Astrocyte (in vitro differentiated cells and primary cell): ENCODE measurements at regions not wholly inside any gene's neighbourhood (a gene's known extent, or its start where the extent isn't known, plus 50 kb on each side); places are given as distances from the start of the nearest gene placed in this dataset.

Experiments used
- DNase-seq: peaks from one replicate; pipeline ENCODE4 v3.0.0-alpha.2; 2010; ENCODE audit warnings: low read depth
- FAIRE-seq: peaks from 2 replicates; lab custom pipeline; 2011; peaks lifted over from hg19 to GRCh38; lab: Jason Lieb, UNC
- H2AFZ ChIP-seq: 2 replicates; pipeline ENCODE4 v1.6.0; 2012; ENCODE audit warnings: low read depth, low read length, inconsistent platforms
- H3K27ac ChIP-seq: 2 replicates; pipeline ENCODE4 v1.5.1; 2011; ENCODE audit warnings: low read depth, low read length, inconsistent platforms
- H3K27me3 ChIP-seq: 2 replicates; pipeline ENCODE4 v1.6.0; 2011; ENCODE audit warnings: low read length, inconsistent platforms; ENCODE audit not compliant: insufficient read depth
- H3K36me3 ChIP-seq: 2 replicates; pipeline ENCODE4 v1.5.1; 2011; ENCODE audit warnings: low read length, inconsistent platforms; ENCODE audit not compliant: insufficient read depth
- H3K4me1 ChIP-seq: 2 replicates; pipeline ENCODE4 v1.5.1; 2011; ENCODE audit warnings: low read length, inconsistent platforms; ENCODE audit not compliant: insufficient read depth
- H3K4me2 ChIP-seq: 2 replicates; pipeline ENCODE4 v1.6.0; 2012; ENCODE audit warnings: low read length, inconsistent platforms
- H3K4me3 ChIP-seq: 2 replicates; pipeline ENCODE4 v1.5.1; 2011; ENCODE audit warnings: low read depth, mild to moderate bottlenecking, low read length, inconsistent platforms; ENCODE audit not compliant: insufficient read depth
- H3K79me2 ChIP-seq: 2 replicates; pipeline ENCODE4 v1.6.0; 2012; ENCODE audit warnings: mild to moderate bottlenecking, low read length, inconsistent platforms; ENCODE audit not compliant: insufficient read depth
- H3K9ac ChIP-seq: 2 replicates; pipeline ENCODE4 v1.6.0; 2012; ENCODE audit warnings: mild to moderate bottlenecking, low read length, inconsistent platforms
- H3K9me3 ChIP-seq: 2 replicates; pipeline ENCODE4 v1.5.1; 2012; ENCODE audit warnings: low read depth, mild to moderate bottlenecking, low read length, inconsistent platforms; ENCODE audit not compliant: insufficient read depth
- H4K20me1 ChIP-seq: 2 replicates; pipeline ENCODE4 v1.6.0; 2012; ENCODE audit warnings: low read length, inconsistent platforms; ENCODE audit not compliant: insufficient read depth
- H3K27ac Mint-ChIP-seq: one replicate; pipeline ENCODE4 v1.8.0; 2021; ENCODE audit warnings: mild to moderate bottlenecking, mixed read lengths; ENCODE audit not compliant: unreplicated experiment
- H3K27me3 Mint-ChIP-seq: one replicate; pipeline ENCODE4 v1.8.0; 2021; ENCODE audit warnings: low read depth, mixed read lengths; ENCODE audit not compliant: unreplicated experiment
- H3K36me3 Mint-ChIP-seq: one replicate; pipeline ENCODE4 v1.8.0; 2021; ENCODE audit warnings: low read depth, mixed read lengths; ENCODE audit not compliant: unreplicated experiment
- H3K4me1 Mint-ChIP-seq: one replicate; pipeline ENCODE4 v1.8.0; 2021; ENCODE audit warnings: low read depth, mixed read lengths; ENCODE audit not compliant: unreplicated experiment
- H3K4me3 Mint-ChIP-seq: one replicate; pipeline ENCODE4 v1.8.0; 2021; ENCODE audit warnings: mild to moderate bottlenecking, moderate library complexity, mixed read lengths; ENCODE audit not compliant: unreplicated experiment
- H3K9me3 Mint-ChIP-seq: one replicate; pipeline ENCODE4 v1.8.0; 2021; ENCODE audit warnings: mild to moderate bottlenecking, mixed read lengths; ENCODE audit not compliant: unreplicated experiment
- EZH2 ChIP-seq: IDR thresholded peaks from 2 replicates; pipeline ENCODE4 v1.6.1; 2012; ENCODE audit warnings: mild to moderate bottlenecking, low read length, inconsistent platforms; ENCODE audit not compliant: insufficient read depth
- TF ChIP-seq, protein P1 (sequence below): IDR thresholded peaks from 2 replicates; pipeline ENCODE4 v1.5.1; 2011; ENCODE audit warnings: low read depth, mild to moderate bottlenecking, inconsistent platforms, low read length, moderate library complexity; ENCODE audit not compliant: insufficient read depth

- Histone ChIP-seq H3K4me1 (peaks cover 5% of the 10 kb centered on the region), H4K20me1 (no peaks in the 10 kb centered on the region), H3K9me3 (no peaks in the 10 kb centered on the region), H3K4me3 (no peak overlapping the region), H3K9ac (no peak overlapping the region), H3K27ac (no peak overlapping the region), H2AFZ (no peak overlapping the region), H3K4me2 (no peak overlapping the region), H3K79me2 (no peaks in the 10 kb centered on the region), H3K36me3 (no peaks in the 10 kb centered on the region), H3K27me3 (no peaks in the 10 kb centered on the region)
- Mint-ChIP-seq H3K36me3 (peaks cover 26% of the 10 kb centered on the region), H3K27me3 (no peaks in the 10 kb centered on the region), H3K4me3 (no peak overlapping the region), H3K27ac (no peak overlapping the region), H3K4me1 (peaks cover 20% of the 10 kb centered on the region), H3K9me3 (peaks cover 4% of the 10 kb centered on the region)
- FAIRE-seq (no peak), DNase-seq (no peak)
- TF ChIP-seq, protein P1, sequence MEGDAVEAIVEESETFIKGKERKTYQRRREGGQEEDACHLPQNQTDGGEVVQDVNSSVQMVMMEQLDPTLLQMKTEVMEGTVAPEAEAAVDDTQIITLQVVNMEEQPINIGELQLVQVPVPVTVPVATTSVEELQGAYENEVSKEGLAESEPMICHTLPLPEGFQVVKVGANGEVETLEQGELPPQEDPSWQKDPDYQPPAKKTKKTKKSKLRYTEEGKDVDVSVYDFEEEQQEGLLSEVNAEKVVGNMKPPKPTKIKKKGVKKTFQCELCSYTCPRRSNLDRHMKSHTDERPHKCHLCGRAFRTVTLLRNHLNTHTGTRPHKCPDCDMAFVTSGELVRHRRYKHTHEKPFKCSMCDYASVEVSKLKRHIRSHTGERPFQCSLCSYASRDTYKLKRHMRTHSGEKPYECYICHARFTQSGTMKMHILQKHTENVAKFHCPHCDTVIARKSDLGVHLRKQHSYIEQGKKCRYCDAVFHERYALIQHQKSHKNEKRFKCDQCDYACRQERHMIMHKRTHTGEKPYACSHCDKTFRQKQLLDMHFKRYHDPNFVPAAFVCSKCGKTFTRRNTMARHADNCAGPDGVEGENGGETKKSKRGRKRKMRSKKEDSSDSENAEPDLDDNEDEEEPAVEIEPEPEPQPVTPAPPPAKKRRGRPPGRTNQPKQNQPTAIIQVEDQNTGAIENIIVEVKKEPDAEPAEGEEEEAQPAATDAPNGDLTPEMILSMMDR = no peak
- no peak for TF ChIP-seq EZH2
Measured at GRCh38 chr3:124413393-124413792, 316.9 kb upstream of the UMPS start.

DNA sequence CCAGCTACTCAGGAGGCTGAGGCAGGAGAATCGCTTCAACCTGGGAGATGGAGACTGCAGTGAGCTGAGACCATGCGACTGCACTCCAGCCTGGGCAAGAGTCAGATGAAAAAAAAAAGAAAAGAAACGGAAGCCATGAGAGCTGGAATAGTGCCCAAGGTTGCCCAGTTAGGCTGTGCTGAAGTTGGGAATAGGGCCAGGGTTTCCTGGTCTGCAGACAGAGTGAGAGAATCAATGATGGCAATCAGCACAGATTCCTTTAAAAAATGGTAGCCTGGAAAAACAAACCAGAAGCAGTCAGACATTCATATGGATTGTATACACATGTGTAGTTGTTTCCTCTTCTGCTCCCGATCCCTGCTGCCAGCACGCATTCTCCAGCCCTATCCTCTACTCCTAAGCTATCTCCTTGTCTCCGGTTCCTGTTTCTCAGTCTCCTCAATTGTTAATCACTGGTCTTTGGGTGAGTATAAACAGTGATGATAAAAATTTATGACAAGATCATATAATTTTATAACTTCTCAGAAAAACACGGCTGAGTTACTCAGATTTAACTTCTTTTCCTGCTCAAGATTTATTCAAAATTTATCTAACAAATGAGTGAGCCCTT, 316.2 kb upstream of the UMPS start:
- Mint-ChIP-seq H3K27ac (no peak overlapping the region), H3K4me1 (peaks cover 18% of the 10 kb centered on the region), H3K27me3 (no peaks in the 10 kb centered on the region), H3K9me3 (peaks cover 4% of the 10 kb centered on the region), H3K4me3 (no peak overlapping the region), H3K36me3 (peaks cover 26% of the 10 kb centered on the region)
- no peak for DNase-seq
- no peaks in the 10 kb centered on the region for H4K20me1 ChIP-seq
- H3K4me1 ChIP-seq = peaks cover 4% of the 10 kb centered on the region
- H3K4me3 ChIP-seq = no peak overlapping the region
- no peak for FAIRE-seq
- H3K36me3 ChIP-seq = no peaks in the 10 kb centered on the region
- H3K27me3 ChIP-seq = no peaks in the 10 kb centered on the region
- TF ChIP-seq EZH2 = no peak
- TF ChIP-seq, protein P1 = no peak
- H2AFZ ChIP-seq = no peak overlapping the region
- H3K27ac ChIP-seq = no peak overlapping the region
- no peak overlapping the region for H3K9ac ChIP-seq
- H3K9me3 ChIP-seq = no peaks in the 10 kb centered on the region
- no peaks in the 10 kb centered on the region for H3K79me2 ChIP-seq
- H3K4me2 ChIP-seq = no peak overlapping the region

- no peak overlapping the region for H3K9ac ChIP-seq
- no peaks in the 10 kb centered on the region for H3K79me2 ChIP-seq
- no peaks in the 10 kb centered on the region for H3K4me1 ChIP-seq
- TF ChIP-seq EZH2 = no peak
- TF ChIP-seq, protein P1 = no peak
- Mint-ChIP-seq H3K27ac (no peak overlapping the region), H3K4me1 (peaks cover 4% of the 10 kb centered on the region), H3K4me3 (no peak overlapping the region), H3K27me3 (no peaks in the 10 kb centered on the region), H3K9me3 (peaks cover 4% of the 10 kb centered on the region), H3K36me3 (peaks cover 33% of the 10 kb centered on the region)
- FAIRE-seq = no peak
- no peaks in the 10 kb centered on the region for H3K36me3 ChIP-seq
- no peaks in the 10 kb centered on the region for H3K27me3 ChIP-seq
- H3K9me3 ChIP-seq = no peaks in the 10 kb centered on the region
- no peak overlapping the region for H3K27ac ChIP-seq
- H2AFZ ChIP-seq = no peak overlapping the region
- H3K4me3 ChIP-seq = no peak overlapping the region
- H4K20me1 ChIP-seq = no peaks in the 10 kb centered on the region
- H3K4me2 ChIP-seq = no peak overlapping the region
- no peak for DNase-seq
Measured at GRCh38 chr3:124415446-124415960, 314.7 kb upstream of the UMPS start.
